ENCODE measurements at regions not wholly inside any gene's neighbourhood (a gene's known extent, or its start where the extent isn't known, plus 50 kb on each side); places are given as distances from the start of the nearest gene placed in this dataset.

GRCh38 chr18:56333839-56334238 is 304.6 kb downstream of the TXNL1 start:
- no peaks in the 10 kb centered on the region for H3K9me3 ChIP-seq
- no peak for ATAC-seq

GRCh38 chr18:56333146-56333545 is 305.2 kb downstream of the TXNL1 start:
- ATAC-seq (no peak), DNase-seq (no peak)
- Histone ChIP-seq H3K9me3 (no peaks in the 10 kb centered on the region), H3K4me3 (no peak overlapping the region), H3K36me3 (ENCODE audit: low read depth) (no peaks in the 10 kb centered on the region), H3K4me1 (ENCODE audit: low read depth) (no peaks in the 10 kb centered on the region)
- no peak for TF ChIP-seq CTCF (IDR thresholded peaks at IDR 0.05)
- intact Hi-C loops (cut with DNase I, micrococcal nuclease) = no loop called here

More at GRCh38 chr18:56333839-56334238, 304.6 kb downstream of the TXNL1 start:
- no peak for TF ChIP-seq CTCF (IDR thresholded peaks at IDR 0.05)
- H3K4me1 ChIP-seq (ENCODE audit: low read depth) = no peaks in the 10 kb centered on the region
- DNase-seq = no peak
- intact Hi-C loops (cut with DNase I, micrococcal nuclease) = no loop called here
- no peak overlapping the region for H3K4me3 ChIP-seq
- no peaks in the 10 kb centered on the region for H3K36me3 ChIP-seq (ENCODE audit: low read depth)

- Histone ChIP-seq H3K4me1 (ENCODE audit: low read depth) (no peaks in the 10 kb centered on the region), H3K36me3 (ENCODE audit: low read depth) (no peaks in the 10 kb centered on the region), H3K4me3 (no peak overlapping the region), H3K9me3 (no peaks in the 10 kb centered on the region)
- no peak for TF ChIP-seq CTCF (IDR thresholded peaks at IDR 0.05)
- DNase-seq (no peak), ATAC-seq (no peak)
- intact Hi-C loops (cut with DNase I, micrococcal nuclease) = no loop called here
Observed at GRCh38 chr18:56332371-56332770, 306.0 kb downstream of the TXNL1 start.

- TF ChIP-seq CTCF (IDR thresholded peaks at IDR 0.05) = no peak
- H3K9me3 ChIP-seq = no peaks in the 10 kb centered on the region
- DNase-seq (no peak), ATAC-seq (no peak)
- H3K4me3 ChIP-seq = no peak overlapping the region
- intact Hi-C loops (cut with DNase I, micrococcal nuclease) = no loop called here
- no peaks in the 10 kb centered on the region for H3K36me3 ChIP-seq (ENCODE audit: low read depth)
- no peaks in the 10 kb centered on the region for H3K4me1 ChIP-seq (ENCODE audit: low read depth)
Observed at GRCh38 chr18:56330366-56331110, 307.9 kb downstream of the TXNL1 start.

GRCh38 chr18:56329536-56329935 is 308.9 kb downstream of the TXNL1 start:
- H3K9me3 ChIP-seq = no peaks in the 10 kb centered on the region
- DNase-seq (no peak), ATAC-seq (no peak)
- H3K4me3 ChIP-seq = no peak overlapping the region
- H3K4me1 ChIP-seq (ENCODE audit: low read depth) = no peaks in the 10 kb centered on the region
- intact Hi-C loops (cut with DNase I, micrococcal nuclease) = no loop called here
- no peak for TF ChIP-seq CTCF (IDR thresholded peaks at IDR 0.05)
- H3K36me3 ChIP-seq (ENCODE audit: low read depth) = no peaks in the 10 kb centered on the region

Data from mucosa of descending colon (tissue), 3 donors.